Tibial nerve (tissue), 4 donors: ENCODE measurements at regions not wholly inside any gene's neighbourhood (a gene's known extent, or its start where the extent isn't known, plus 50 kb on each side); places are given as distances from the start of the nearest gene placed in this dataset.
A peak's percentile ranks its signal among the peaks of the same experiment; 100 is the strongest.
"Not testable (repeated sequence)": the region's sequence is repeated elsewhere in the genome, so short reads cannot be mapped to it uniquely, and the experiment has no call there.

ENCODE experiments used
- DNase-seq, 2 donors: peaks; one replicate each; pipeline ENCODE4 v3.0.0-alpha.2; 2019; ENCODE audit warnings: low spot score in 2 of 2
- H3K27ac ChIP-seq, 4 donors: fragments of 200-600 bp; sonication (generic) in 3 of 4; one replicate each; pipeline ENCODE4 v1.5.1; 2017 to 2019; ENCODE audit warnings: mild to moderate bottlenecking in 1 of 4
- H3K27me3 ChIP-seq, 2 donors: fragments of 200-600 bp; sonication (generic) in 1 of 2; one replicate each; pipeline versions ENCODE4 v1.5.1 to v1.6.0; 2017 to 2019
- H3K36me3 ChIP-seq, 3 donors: fragments of 200-600 bp; sonication (generic); one replicate each; pipeline ENCODE4 v1.5.1; 2018 to 2019
- H3K4me1 ChIP-seq, 4 donors: fragments of 200-600 bp; sonication (generic) in 3 of 4; one replicate each; pipeline ENCODE4 v1.5.1; 2017 to 2019
- H3K4me3 ChIP-seq, 4 donors: fragments of 200-600 bp; sonication (generic) in 3 of 4; one replicate each; pipeline ENCODE4 v1.5.1; 2017 to 2019; ENCODE audit warnings: mild to moderate bottlenecking in 1 of 4, moderate library complexity in 1 of 4
- H3K9me3 ChIP-seq, 4 donors: fragments of 200-600 bp; sonication (generic) in 3 of 4; one replicate each; pipeline ENCODE4 v1.5.1; 2017 to 2019
- CTCF ChIP-seq, 5 experiments: fragments of 200-600 bp in 3 of 5; fragments of 450-650 bp in 2 of 5; sonication (generic) in 3 of 5; IDR thresholded peaks; one replicate each; pipeline ENCODE4 v1.5.1; 2016 to 2019; ENCODE audit warnings: antibody characterized with exemption in 5 of 5, mild to moderate bottlenecking in 3 of 5, moderate library complexity in 2 of 5
- EP300 ChIP-seq, 2 donors: sonication (generic); formaldehyde crosslinking; IDR thresholded peaks; one replicate each; pipeline ENCODE4 v1.6.1; 2017; ENCODE audit warnings: antibody characterized with exemption in 2 of 2, mild to moderate bottlenecking in 1 of 2
- POLR2A ChIP-seq, 2 donors: fragments of 450-650 bp; IDR thresholded peaks; one replicate each; pipeline ENCODE4 v1.6.1; 2017; ENCODE audit warnings: antibody characterized with exemption in 2 of 2, mild to moderate bottlenecking in 2 of 2, moderate library complexity in 2 of 2
- WGBS, 2 donors: methylation state at CpG; one replicate each; pipeline ENCODE4 v1.1.5; 2018; 5-methylcytosine and 5-hydroxymethylcytosine counted together

- H3K36me3 ChIP-seq: no peaks in the 10 kb centered on the region
- no peaks in the 10 kb centered on the region for H3K27me3 ChIP-seq
- no peaks in the 10 kb centered on the region for H3K9me3 ChIP-seq
- 81 to 86% methylated on average over 4 of the region's 4 CpGs for WGBS, 2 donors
- no peak overlapping the region for H3K4me3 ChIP-seq
- no peaks in the 10 kb centered on the region for H3K4me1 ChIP-seq
- no peak overlapping the region for H3K27ac ChIP-seq
- TF ChIP-seq CTCF (IDR thresholded peaks at IDR 0.05) (no peak), EP300 (IDR thresholded peaks at IDR 0.05) (no peak), POLR2A (IDR thresholded peaks at IDR 0.05) (no peak)
- no peak for DNase-seq
These were observed 214.1 kb downstream of the BLID start for GRCh38 chr11:121901886-121902285.

GRCh38 chr11:121901417-121901816, 214.6 kb downstream of the BLID start:
- 56 to 82% methylated on average over 2 of the region's 2 CpGs for WGBS, 2 donors
- not testable (repeated sequence) for H3K36me3 ChIP-seq, H3K27ac ChIP-seq, DNase-seq, H3K4me3 ChIP-seq, H3K9me3 ChIP-seq, H3K4me1 ChIP-seq, H3K27me3 ChIP-seq
- TF ChIP-seq EP300 (IDR thresholded peaks at IDR 0.05): peak in 1 of 2 donors; percentile 51

- Histone ChIP-seq H3K4me3 (no peak overlapping the region), H3K9me3 (no peaks in the 10 kb centered on the region), H3K36me3 (no peaks in the 10 kb centered on the region), H3K27ac (no peak overlapping the region), H3K27me3 (no peaks in the 10 kb centered on the region), H3K4me1 (peaks cover 0 to 3% (median 0%) of the 10 kb centered on the region in 4 donors)
- no peak for DNase-seq
- 89 to 94% methylated on average over 4 of the region's 4 CpGs for WGBS, 2 donors
- TF ChIP-seq POLR2A (IDR thresholded peaks at IDR 0.05) (no peak), EP300 (IDR thresholded peaks at IDR 0.05) (no peak), CTCF (IDR thresholded peaks at IDR 0.05) (no peak)
These were observed 216.5 kb downstream of the BLID start for GRCh38 chr11:121899520-121899919.

GRCh38 chr11:121898903-121899302, 217.1 kb downstream of the BLID start:
- Histone ChIP-seq H3K27ac (no peak overlapping the region), H3K4me1 (peaks cover 0 to 3% (median 0%) of the 10 kb centered on the region in 4 donors), H3K4me3 (no peak overlapping the region), H3K36me3 (no peaks in the 10 kb centered on the region), H3K9me3 (no peaks in the 10 kb centered on the region), H3K27me3 (no peaks in the 10 kb centered on the region)
- TF ChIP-seq POLR2A (IDR thresholded peaks at IDR 0.05) (no peak), EP300 (IDR thresholded peaks at IDR 0.05) (no peak), CTCF (IDR thresholded peaks at IDR 0.05) (no peak)
- WGBS, 2 donors: 61 to 68% methylated on average over 7 of the region's 7 CpGs
- DNase-seq: no peak

GRCh38 chr11:121895919-121896318, 220.1 kb downstream of the BLID start:
- DNase-seq: no peak
- H3K36me3 ChIP-seq: no peaks in the 10 kb centered on the region
- H3K4me3 ChIP-seq: no peak overlapping the region
- TF ChIP-seq EP300 (IDR thresholded peaks at IDR 0.05) (no peak), POLR2A (IDR thresholded peaks at IDR 0.05) (no peak), CTCF (IDR thresholded peaks at IDR 0.05) (no peak)
- no peaks in the 10 kb centered on the region for H3K9me3 ChIP-seq
- no peaks in the 10 kb centered on the region for H3K27me3 ChIP-seq
- peaks cover 0 to 18% (median 9%) of the 10 kb centered on the region in 4 donors for H3K4me1 ChIP-seq
- H3K27ac ChIP-seq: peak overlapping the region in 2 of 4 donors; percentile 43 to 51
- 58 to 72% methylated on average over 1 of the region's 1 CpG for WGBS, 2 donors

- no peak for DNase-seq
- H3K4me1 ChIP-seq: peaks cover 0 to 28% (median 9%) of the 10 kb centered on the region in 4 donors
- H3K9me3 ChIP-seq: no peaks in the 10 kb centered on the region
- H3K27ac ChIP-seq: no peak overlapping the region
- TF ChIP-seq POLR2A (IDR thresholded peaks at IDR 0.05) (no peak), CTCF (IDR thresholded peaks at IDR 0.05) (no peak), EP300 (IDR thresholded peaks at IDR 0.05) (no peak)
- H3K36me3 ChIP-seq: no peaks in the 10 kb centered on the region
- WGBS, 2 donors: 89 to 95% methylated on average over 3 of the region's 3 CpGs
- no peaks in the 10 kb centered on the region for H3K27me3 ChIP-seq
- H3K4me3 ChIP-seq: no peak overlapping the region
These were observed 221.4 kb downstream of the BLID start for GRCh38 chr11:121894581-121894980.
